Breast epithelium (tissue), 4 donors: ENCODE measurements at regions not wholly inside any gene's neighbourhood (a gene's known extent, or its start where the extent isn't known, plus 50 kb on each side); places are given as distances from the start of the nearest gene placed in this dataset.

Experiments
- DNase-seq, 2 donors: peaks; one replicate each; pipeline ENCODE4 v3.0.0-alpha.2; 2019; ENCODE audit warnings: low spot score in 2 of 2
- H3K27ac ChIP-seq, 2 donors: fragments of 200-600 bp; sonication (generic) in 1 of 2; one replicate each; pipeline ENCODE4 v1.5.1; 2016 to 2019; ENCODE audit warnings: mild to moderate bottlenecking in 1 of 2
- H3K27me3 ChIP-seq, 2 donors: fragments of 200-600 bp; sonication (generic) in 1 of 2; one replicate each; pipeline versions ENCODE4 v1.5.1 to v1.6.0; 2017 to 2019; ENCODE audit warnings: control low read depth in 1 of 2, mild to moderate bottlenecking in 1 of 2
- H3K36me3 ChIP-seq: fragments of 200-600 bp; one replicate; pipeline ENCODE4 v1.5.1; 2019
- H3K4me1 ChIP-seq, 2 donors: fragments of 200-600 bp; sonication (generic); one replicate each; pipeline ENCODE4 v1.5.1; 2016 to 2019; ENCODE audit warnings: control low read depth in 1 of 2
- H3K4me3 ChIP-seq, 3 donors: fragments of 200-600 bp; sonication (generic); 1 replicate in 2 of 3; 2 replicates in 1 of 3; pipeline ENCODE4 v1.5.1; 2016 to 2019; ENCODE audit warnings: mild to moderate bottlenecking in 3 of 3, moderate library complexity in 2 of 3
- H3K9me3 ChIP-seq, 2 donors: fragments of 200-600 bp; sonication (generic) in 1 of 2; one replicate each; pipeline ENCODE4 v1.5.1; 2016 to 2019; ENCODE audit warnings: control low read depth in 1 of 2
- POLR2A ChIP-seq: fragments of 450-650 bp; IDR thresholded peaks from one replicate; pipeline ENCODE4 v1.6.1; 2016; ENCODE audit warnings: antibody characterized with exemption, mild to moderate bottlenecking, moderate library complexity
- POLR2AphosphoS5 ChIP-seq, 3 donors: sonication (generic); formaldehyde crosslinking; IDR thresholded peaks; one replicate each; pipeline ENCODE4 v1.6.1; 2017; ENCODE audit warnings: antibody characterized with exemption in 3 of 3
- intact Hi-C: fragments of 100-400 bp; cut with DNase I; formaldehyde crosslinking; loops from one replicate; pipeline ENCODE4 v1.15.1; 2023; ENCODE audit warnings: low total_unique reads
- TF ChIP-seq, protein P1 (sequence below), 3 donors: fragments of 450-650 bp; IDR thresholded peaks; one replicate each; pipeline ENCODE4 v1.5.1; 2016 to 2017; ENCODE audit warnings: antibody characterized with exemption in 3 of 3, mild to moderate bottlenecking in 3 of 3, moderate library complexity in 3 of 3

DNA sequence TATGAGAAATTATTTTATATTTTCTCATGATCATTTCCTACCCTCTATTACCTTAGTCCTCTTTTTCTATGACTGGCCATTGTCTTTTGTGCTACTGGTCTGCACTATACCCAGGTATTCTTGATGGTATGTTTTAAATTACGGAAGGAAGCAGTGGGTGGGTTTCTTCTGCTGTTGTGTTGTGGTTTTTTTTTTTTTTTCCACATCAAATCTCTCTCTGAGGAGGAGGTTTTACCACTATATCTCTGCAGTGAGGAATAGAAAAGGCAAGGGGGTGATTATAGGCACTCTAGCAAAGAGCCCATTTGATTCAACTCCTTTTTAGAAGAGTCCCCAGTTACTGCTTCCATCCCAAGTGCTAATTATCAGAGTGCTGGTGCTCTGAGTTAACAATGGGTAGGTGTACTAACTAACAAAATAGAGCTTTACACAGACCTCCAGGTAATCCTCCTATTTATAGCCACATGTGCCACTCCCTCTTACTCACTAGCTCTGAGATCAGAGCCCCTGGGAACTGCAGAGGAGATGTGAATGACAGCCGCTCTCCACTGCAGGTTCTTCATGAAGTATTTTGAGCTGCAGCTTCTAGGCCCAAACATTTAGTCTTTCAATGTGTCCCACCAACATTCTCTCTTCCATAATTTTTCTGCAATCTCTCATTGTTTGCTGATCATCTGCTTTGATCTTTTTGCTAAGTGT is 301.6 kb upstream of the GULP1 start:
- no peak overlapping the region for H3K27ac ChIP-seq
- no peak for DNase-seq
- H3K4me3 ChIP-seq, result no peak overlapping the region
- TF ChIP-seq POLR2AphosphoS5 (IDR thresholded peaks at IDR 0.05) (no peak), POLR2A (no peak)
- TF ChIP-seq, protein P1, sequence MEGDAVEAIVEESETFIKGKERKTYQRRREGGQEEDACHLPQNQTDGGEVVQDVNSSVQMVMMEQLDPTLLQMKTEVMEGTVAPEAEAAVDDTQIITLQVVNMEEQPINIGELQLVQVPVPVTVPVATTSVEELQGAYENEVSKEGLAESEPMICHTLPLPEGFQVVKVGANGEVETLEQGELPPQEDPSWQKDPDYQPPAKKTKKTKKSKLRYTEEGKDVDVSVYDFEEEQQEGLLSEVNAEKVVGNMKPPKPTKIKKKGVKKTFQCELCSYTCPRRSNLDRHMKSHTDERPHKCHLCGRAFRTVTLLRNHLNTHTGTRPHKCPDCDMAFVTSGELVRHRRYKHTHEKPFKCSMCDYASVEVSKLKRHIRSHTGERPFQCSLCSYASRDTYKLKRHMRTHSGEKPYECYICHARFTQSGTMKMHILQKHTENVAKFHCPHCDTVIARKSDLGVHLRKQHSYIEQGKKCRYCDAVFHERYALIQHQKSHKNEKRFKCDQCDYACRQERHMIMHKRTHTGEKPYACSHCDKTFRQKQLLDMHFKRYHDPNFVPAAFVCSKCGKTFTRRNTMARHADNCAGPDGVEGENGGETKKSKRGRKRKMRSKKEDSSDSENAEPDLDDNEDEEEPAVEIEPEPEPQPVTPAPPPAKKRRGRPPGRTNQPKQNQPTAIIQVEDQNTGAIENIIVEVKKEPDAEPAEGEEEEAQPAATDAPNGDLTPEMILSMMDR (IDR thresholded peaks at IDR 0.05), result no peak
- H3K36me3 ChIP-seq, result no peaks in the 10 kb centered on the region
- H3K9me3 ChIP-seq, result no peaks in the 10 kb centered on the region
- no peaks in the 10 kb centered on the region for H3K27me3 ChIP-seq
- H3K4me1 ChIP-seq, result no peaks in the 10 kb centered on the region
- intact Hi-C loops, result no loop called here

DNA sequence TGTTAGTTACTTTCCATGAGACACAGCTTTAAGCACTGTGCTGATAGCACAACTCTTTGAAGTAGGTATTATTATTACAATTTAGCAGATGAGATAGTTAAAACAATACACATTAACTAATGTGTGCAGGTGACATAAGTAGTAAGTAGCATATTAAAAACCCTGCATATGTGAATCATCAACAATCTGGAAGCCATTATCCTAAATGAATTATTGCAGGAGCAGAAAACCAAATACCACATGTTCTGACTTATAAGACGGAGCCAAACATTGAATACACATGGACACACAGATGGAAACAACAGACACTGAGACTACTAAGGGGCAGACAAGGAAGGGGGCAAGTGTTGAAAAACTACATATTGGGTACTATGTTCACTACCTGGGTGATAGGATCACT is 300.3 kb upstream of the GULP1 start:
- Histone ChIP-seq H3K27ac (no peak overlapping the region), H3K4me3 (no peak overlapping the region), H3K36me3 (no peaks in the 10 kb centered on the region), H3K4me1 (no peaks in the 10 kb centered on the region), H3K27me3 (no peaks in the 10 kb centered on the region), H3K9me3 (no peaks in the 10 kb centered on the region)
- intact Hi-C loops, result no loop called here
- DNase-seq, result no peak
- TF ChIP-seq POLR2A (no peak), POLR2AphosphoS5 (IDR thresholded peaks at IDR 0.05) (no peak)
- TF ChIP-seq, protein P1 (IDR thresholded peaks at IDR 0.05), result no peak

DNA sequence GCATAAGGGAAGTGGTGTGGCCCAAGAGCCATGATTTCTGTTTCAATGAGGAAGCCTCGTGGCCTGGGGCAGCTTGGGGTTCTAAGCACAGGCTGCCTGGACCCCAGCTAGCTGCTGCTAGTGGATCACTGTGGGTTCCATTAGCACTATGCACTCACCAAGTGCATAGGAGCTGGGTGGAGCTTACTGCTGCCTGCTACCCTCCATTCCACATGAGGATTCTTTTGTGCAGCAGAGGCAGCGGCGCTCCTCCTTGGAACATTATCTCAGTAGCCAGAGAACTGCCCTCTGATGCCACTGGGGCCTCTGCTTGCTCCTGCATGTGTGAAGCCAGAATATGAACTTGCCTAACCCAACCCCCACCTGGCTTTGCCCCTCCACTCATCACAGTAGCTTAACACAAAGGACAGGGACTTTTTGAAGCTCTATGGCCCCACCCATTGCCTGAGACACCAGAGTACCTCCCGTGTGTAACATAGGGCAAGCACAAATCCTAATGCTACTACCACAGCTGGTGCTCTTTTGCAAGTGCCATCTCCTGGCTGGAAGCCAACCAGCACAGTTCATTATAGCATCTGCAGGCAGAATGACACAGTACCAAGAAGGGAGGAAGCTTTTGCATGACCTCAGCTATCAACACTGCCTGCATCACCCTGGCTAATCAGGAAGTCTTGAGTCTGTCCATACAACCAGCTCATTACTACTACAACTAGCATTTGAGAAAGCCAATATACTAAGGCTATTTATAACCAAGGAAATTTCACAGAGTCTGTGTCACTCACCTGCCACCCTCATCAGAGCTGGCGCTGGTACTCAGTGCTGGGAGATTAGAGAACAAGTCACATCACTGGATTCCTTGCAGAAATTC is 297.0 kb upstream of the GULP1 start:
- Histone ChIP-seq H3K27ac (no peak overlapping the region), H3K9me3 (no peaks in the 10 kb centered on the region), H3K36me3 (no peaks in the 10 kb centered on the region), H3K4me3 (no peak overlapping the region), H3K4me1 (no peaks in the 10 kb centered on the region), H3K27me3 (no peaks in the 10 kb centered on the region)
- no peak for TF ChIP-seq POLR2AphosphoS5 (IDR thresholded peaks at IDR 0.05)
- no peak for TF ChIP-seq POLR2A
- TF ChIP-seq, protein P1 (IDR thresholded peaks at IDR 0.05), result no peak
- DNase-seq, result no peak
- intact Hi-C loops, result no loop called here

DNA sequence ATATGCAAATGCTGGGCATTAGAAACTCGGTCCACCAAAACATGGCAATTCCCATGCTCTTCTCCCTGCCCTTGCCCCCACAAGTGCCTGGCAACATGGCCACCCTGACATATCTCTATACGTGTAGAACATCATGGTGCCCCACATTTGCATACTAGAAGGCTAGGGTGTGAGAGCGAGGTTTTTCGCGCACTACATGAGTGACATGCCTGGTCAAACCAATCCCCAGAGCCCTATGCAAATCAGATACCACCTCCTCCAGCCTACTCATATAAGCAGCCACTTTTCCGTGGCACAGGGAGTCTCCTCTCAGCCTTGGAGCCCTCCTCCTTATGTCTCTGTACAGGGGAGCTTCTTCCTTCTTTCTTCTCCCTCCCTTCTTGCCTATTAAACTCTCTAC is 296.1 kb upstream of the GULP1 start:
- Histone ChIP-seq H3K27me3 (no peaks in the 10 kb centered on the region), H3K4me1 (no peaks in the 10 kb centered on the region), H3K27ac (no peak overlapping the region), H3K4me3 (no peak overlapping the region), H3K36me3 (no peaks in the 10 kb centered on the region), H3K9me3 (no peaks in the 10 kb centered on the region)
- DNase-seq, result no peak
- intact Hi-C loops, result no loop called here
- no peak for TF ChIP-seq POLR2A
- TF ChIP-seq, protein P1 (IDR thresholded peaks at IDR 0.05), result no peak
- no peak for TF ChIP-seq POLR2AphosphoS5 (IDR thresholded peaks at IDR 0.05)

DNA sequence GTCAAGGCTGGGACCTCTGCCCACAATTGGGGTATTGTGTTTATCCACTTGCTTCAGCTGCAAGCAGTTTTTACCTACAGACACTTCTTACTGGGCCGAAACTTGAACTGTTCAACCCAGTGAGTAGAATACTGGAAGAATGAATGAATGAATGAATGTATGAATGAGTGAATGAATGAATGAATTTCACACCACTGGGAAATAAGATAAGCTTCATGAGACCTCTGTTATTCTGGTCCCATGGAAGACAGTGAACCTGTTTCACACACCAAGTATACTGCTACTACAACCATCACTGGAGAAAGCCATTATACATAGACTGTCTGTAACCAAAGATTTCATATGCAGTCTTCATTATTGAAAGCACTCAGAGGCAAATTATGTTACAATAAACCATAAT is 295.0 kb upstream of the GULP1 start:
- intact Hi-C loops, result no loop called here
- Histone ChIP-seq H3K27me3 (no peaks in the 10 kb centered on the region), H3K27ac (no peak overlapping the region), H3K4me3 (no peak overlapping the region), H3K9me3 (no peaks in the 10 kb centered on the region), H3K4me1 (no peaks in the 10 kb centered on the region), H3K36me3 (no peaks in the 10 kb centered on the region)
- TF ChIP-seq, protein P1 (IDR thresholded peaks at IDR 0.05), result no peak
- TF ChIP-seq POLR2A (no peak), POLR2AphosphoS5 (IDR thresholded peaks at IDR 0.05) (no peak)
- DNase-seq, result no peak
